LoVo (cell line): ENCODE measurements at regions not wholly inside any gene's neighbourhood (a gene's known extent, or its start where the extent isn't known, plus 50 kb on each side); places are given as distances from the start of the nearest gene placed in this dataset.

Experiments
- DNase-seq: peaks from one replicate; pipeline ENCODE4 v3.0.0-alpha.2; 2016; ENCODE audit warnings: low spot score

GRCh38 chr4:178784491-178784890 lies 1342.3 kb upstream of the AGA start:
- no peak for DNase-seq

GRCh38 chr4:178789279-178789678 lies 1347.0 kb upstream of the AGA start:
- DNase-seq: no peak

GRCh38 chr4:178799204-178799603 lies 1357.0 kb upstream of the AGA start:
- no peak for DNase-seq

- no peak for DNase-seq
Observed at GRCh38 chr4:178808106-178808505, 1365.9 kb upstream of the AGA start.

GRCh38 chr4:178809921-178810320 lies 1367.7 kb upstream of the AGA start:
- no peak for DNase-seq

- no peak for DNase-seq
Observed at GRCh38 chr4:178811356-178811755, 1369.1 kb upstream of the AGA start.

GRCh38 chr4:178812866-178813265 lies 1370.6 kb upstream of the AGA start:
- no peak for DNase-seq

GRCh38 chr4:178814908-178815307 lies 1372.7 kb upstream of the AGA start:
- no peak for DNase-seq

GRCh38 chr4:178823673-178824295 lies 1381.5 kb upstream of the AGA start:
- no peak for DNase-seq

- DNase-seq: no peak
Observed at GRCh38 chr4:178836865-178837264, 1394.6 kb upstream of the AGA start.

- no peak for DNase-seq
Observed at GRCh38 chr4:178838776-178839175, 1396.5 kb upstream of the AGA start.

GRCh38 chr4:178856139-178856800 lies 1414.0 kb upstream of the AGA start:
- no peak for DNase-seq

GRCh38 chr4:178871476-178871875 lies 1429.2 kb upstream of the AGA start:
- no peak for DNase-seq

- DNase-seq: no peak
Observed at GRCh38 chr4:178881937-178882336, 1439.7 kb upstream of the AGA start.

- no peak for DNase-seq
Observed at GRCh38 chr4:178894126-178894525, 1451.9 kb upstream of the AGA start.

- no peak for DNase-seq
Observed at GRCh38 chr4:178899084-178899483, 1456.8 kb upstream of the AGA start.

GRCh38 chr4:178917756-178918155 lies 1475.5 kb upstream of the AGA start:
- DNase-seq: no peak

- no peak for DNase-seq
Observed at GRCh38 chr4:178937130-178937529, 1494.9 kb upstream of the AGA start.

GRCh38 chr4:178941975-178942374 lies 1499.7 kb upstream of the AGA start:
- no peak for DNase-seq

- no peak for DNase-seq
Observed at GRCh38 chr4:178953447-178954120, 1511.3 kb upstream of the AGA start.

GRCh38 chr4:178955614-178956013 lies 1513.4 kb upstream of the AGA start:
- no peak for DNase-seq

GRCh38 chr4:178958725-178959440 lies 1516.6 kb upstream of the AGA start:
- no peak for DNase-seq
